WTC11 (cell line): ENCODE measurements at regions not wholly inside any gene's neighbourhood (a gene's known extent, or its start where the extent isn't known, plus 50 kb on each side); places are given as distances from the start of the nearest gene placed in this dataset.

Experiments
- ATAC-seq: fragments of 200-7000 bp; cut with Tn5 transposase; 2 replicates; pipeline ENCODE4 v1.10.0; 2021; ENCODE audit warnings: mild to moderate bottlenecking, moderate library complexity
- CTCF ChIA-PET: fragments of 300-600 bp; sonication (Branson Sonifier 250); formaldehyde crosslinking; loops from one replicate; lab custom pipeline; 2021; ENCODE audit warnings: antibody characterized with exemption; lab: Charles Lee
- POLR2A ChIA-PET: fragments of 350-600 bp; sonication (Branson Sonifier 250); formaldehyde crosslinking; loops from one replicate; lab custom pipeline; 2021; ENCODE audit warnings: antibody characterized with exemption; lab: Charles Lee
- DNase-seq: peaks from one replicate; pipeline ENCODE4 v3.0.0; 2021; ENCODE audit warnings: low spot score
- H3K27ac Mint-ChIP-seq: 2 replicates; pipeline ENCODE4 v1.8.0; 2021; ENCODE audit warnings: mixed read lengths
- H3K27me3 Mint-ChIP-seq: 2 replicates; pipeline ENCODE4 v1.8.0; 2021; ENCODE audit warnings: low read depth, mild to moderate bottlenecking, moderate library complexity, mixed read lengths
- H3K36me3 Mint-ChIP-seq: 2 replicates; pipeline ENCODE4 v1.8.0; 2021; ENCODE audit warnings: mixed read lengths
- H3K4me1 Mint-ChIP-seq: 2 replicates; pipeline ENCODE4 v1.8.0; 2022; ENCODE audit warnings: mixed read lengths
- H3K4me3 Mint-ChIP-seq: 2 replicates; pipeline ENCODE4 v1.8.0; 2021; ENCODE audit warnings: mild to moderate bottlenecking, moderate library complexity, mixed read lengths
- H3K9me3 Mint-ChIP-seq: 2 replicates; pipeline ENCODE4 v1.8.0; 2021; ENCODE audit warnings: mixed read lengths
- FOXP1 ChIP-seq: sonication (generic); formaldehyde crosslinking; IDR thresholded peaks from 2 replicates; pipeline ENCODE4 v1.8.0; 2022; ENCODE audit warnings: missing genetic modification reagents, mild to moderate bottlenecking, moderate library complexity, borderline replicate concordance
- MYBL2 ChIP-seq: sonication (generic); formaldehyde crosslinking; IDR thresholded peaks from 2 replicates; pipeline ENCODE4 v1.8.1; 2023; ENCODE audit warnings: mild to moderate bottlenecking, moderate library complexity, missing genetic modification reagents
- NFATC4 ChIP-seq: fragments of 250-450 bp; sonication (Bioruptor Pico); IDR thresholded peaks from 2 replicates; pipeline ENCODE4 v1.9.0; 2021; ENCODE audit warnings: mild to moderate bottlenecking
- NFE2L1 ChIP-seq: sonication (generic); formaldehyde crosslinking; IDR thresholded peaks from 2 replicates; pipeline ENCODE4 v1.8.1; 2023; ENCODE audit warnings: missing genetic modification reagents
- PRRX2 ChIP-seq: fragments of 250-450 bp; sonication (Bioruptor Pico); IDR thresholded peaks from 2 replicates; pipeline ENCODE4 v1.8.0; 2021; ENCODE audit warnings: mild to moderate bottlenecking
- RELA ChIP-seq: sonication (generic); formaldehyde crosslinking; IDR thresholded peaks from 2 replicates; pipeline ENCODE4 v1.8.1; 2022; ENCODE audit warnings: missing genetic modification reagents, mild to moderate bottlenecking, borderline replicate concordance
- SMAD4 ChIP-seq: sonication (generic); formaldehyde crosslinking; IDR thresholded peaks from 2 replicates; pipeline ENCODE4 v1.8.0; 2022; ENCODE audit warnings: mild to moderate bottlenecking, missing genetic modification reagents
- TEAD1 ChIP-seq: sonication (generic); formaldehyde crosslinking; IDR thresholded peaks from 2 replicates; pipeline ENCODE4 v1.8.0; 2022; ENCODE audit warnings: mild to moderate bottlenecking, missing genetic modification reagents
- ZNF263 ChIP-seq: sonication (generic); formaldehyde crosslinking; IDR thresholded peaks from 2 replicates; pipeline ENCODE4 v1.8.1; 2022; ENCODE audit warnings: low read depth, mild to moderate bottlenecking, moderate library complexity, missing genetic modification reagents
- TF ChIP-seq, protein P1 (sequence below): sonication (generic); formaldehyde crosslinking; IDR thresholded peaks from 2 replicates; pipeline ENCODE4 v1.8.0; 2023; ENCODE audit warnings: missing genetic modification reagents, mild to moderate bottlenecking, borderline replicate concordance
- TF ChIP-seq, protein P2 (sequence below): sonication (generic); formaldehyde crosslinking; IDR thresholded peaks from 2 replicates; pipeline ENCODE4 v1.8.0; 2022; ENCODE audit warnings: mild to moderate bottlenecking, missing genetic modification reagents
- TF ChIP-seq, protein P3 (sequence below): sonication (generic); formaldehyde crosslinking; IDR thresholded peaks from 2 replicates; pipeline ENCODE4 v1.8.1; 2023; ENCODE audit warnings: mild to moderate bottlenecking, missing genetic modification reagents, moderate library complexity
- TF ChIP-seq, protein P4 (sequence below): sonication (generic); formaldehyde crosslinking; IDR thresholded peaks from 2 replicates; pipeline ENCODE4 v1.8.0; 2023; ENCODE audit warnings: missing genetic modification reagents
- TF ChIP-seq, protein P5 (sequence below): fragments of 250-450 bp; sonication (Bioruptor Pico); IDR thresholded peaks from 2 replicates; pipeline ENCODE4 v1.9.0; 2021; ENCODE audit warnings: moderate library complexity, mild to moderate bottlenecking, inconsistent platforms, borderline replicate concordance
- TF ChIP-seq, protein P6 (sequence below): fragments of 250-450 bp; sonication (Bioruptor Pico); IDR thresholded peaks from 2 replicates; pipeline ENCODE4 v1.9.0; 2021; ENCODE audit warnings: mild to moderate bottlenecking, borderline replicate concordance
- TF ChIP-seq, protein P7 (sequence below): sonication (generic); formaldehyde crosslinking; conservative IDR thresholded peaks from 2 replicates; pipeline ENCODE4 v1.8.1; 2023; ENCODE audit warnings: mild to moderate bottlenecking, low read depth, missing genetic modification reagents, moderate library complexity
- TF ChIP-seq, protein P8 (sequence below): sonication (generic); formaldehyde crosslinking; IDR thresholded peaks from 2 replicates; pipeline ENCODE4 v1.8.1; 2023; ENCODE audit warnings: mild to moderate bottlenecking, missing genetic modification reagents
- TF ChIP-seq, protein P9 (sequence below): sonication (generic); formaldehyde crosslinking; IDR thresholded peaks from 2 replicates; pipeline ENCODE4 v1.8.1; 2022; ENCODE audit warnings: mild to moderate bottlenecking, moderate library complexity, missing genetic modification reagents

DNA sequence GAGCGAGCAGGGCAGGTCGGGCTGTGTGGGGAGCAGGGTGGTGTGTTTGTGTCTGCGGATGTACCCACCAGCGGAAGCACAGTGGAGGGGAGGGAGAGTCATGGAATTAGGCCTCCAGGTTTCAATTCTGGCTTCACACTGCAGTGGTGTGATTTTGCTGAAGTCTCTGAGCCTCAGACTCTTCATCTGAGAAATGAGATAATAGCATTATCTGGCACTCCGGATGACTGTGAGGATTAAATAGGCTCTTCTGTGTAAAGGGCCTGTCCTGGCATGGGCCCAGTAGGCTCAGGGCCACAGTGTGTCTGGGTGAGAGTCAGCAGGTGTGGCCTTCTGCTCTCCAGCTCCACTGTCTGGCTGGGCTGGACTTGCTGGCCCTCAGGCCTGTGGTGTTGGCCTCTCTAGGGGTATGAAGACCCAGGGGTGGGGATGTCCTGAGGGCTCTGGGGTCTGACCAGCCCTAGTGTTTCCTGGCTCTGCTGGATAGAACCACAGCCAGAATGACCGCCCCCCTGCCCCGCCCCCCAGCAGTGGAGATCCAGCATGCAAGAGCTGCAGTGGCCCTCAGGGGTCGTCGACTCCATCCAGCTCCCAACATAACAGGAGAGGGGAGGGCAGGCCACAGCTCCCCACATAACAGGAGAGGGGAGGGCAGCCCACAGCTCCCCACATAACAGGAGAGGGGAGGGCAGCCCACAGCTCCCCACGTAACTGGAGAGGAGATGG, 178.6 kb downstream of the RPS24 start (continued):
- TF ChIP-seq, protein P1, sequence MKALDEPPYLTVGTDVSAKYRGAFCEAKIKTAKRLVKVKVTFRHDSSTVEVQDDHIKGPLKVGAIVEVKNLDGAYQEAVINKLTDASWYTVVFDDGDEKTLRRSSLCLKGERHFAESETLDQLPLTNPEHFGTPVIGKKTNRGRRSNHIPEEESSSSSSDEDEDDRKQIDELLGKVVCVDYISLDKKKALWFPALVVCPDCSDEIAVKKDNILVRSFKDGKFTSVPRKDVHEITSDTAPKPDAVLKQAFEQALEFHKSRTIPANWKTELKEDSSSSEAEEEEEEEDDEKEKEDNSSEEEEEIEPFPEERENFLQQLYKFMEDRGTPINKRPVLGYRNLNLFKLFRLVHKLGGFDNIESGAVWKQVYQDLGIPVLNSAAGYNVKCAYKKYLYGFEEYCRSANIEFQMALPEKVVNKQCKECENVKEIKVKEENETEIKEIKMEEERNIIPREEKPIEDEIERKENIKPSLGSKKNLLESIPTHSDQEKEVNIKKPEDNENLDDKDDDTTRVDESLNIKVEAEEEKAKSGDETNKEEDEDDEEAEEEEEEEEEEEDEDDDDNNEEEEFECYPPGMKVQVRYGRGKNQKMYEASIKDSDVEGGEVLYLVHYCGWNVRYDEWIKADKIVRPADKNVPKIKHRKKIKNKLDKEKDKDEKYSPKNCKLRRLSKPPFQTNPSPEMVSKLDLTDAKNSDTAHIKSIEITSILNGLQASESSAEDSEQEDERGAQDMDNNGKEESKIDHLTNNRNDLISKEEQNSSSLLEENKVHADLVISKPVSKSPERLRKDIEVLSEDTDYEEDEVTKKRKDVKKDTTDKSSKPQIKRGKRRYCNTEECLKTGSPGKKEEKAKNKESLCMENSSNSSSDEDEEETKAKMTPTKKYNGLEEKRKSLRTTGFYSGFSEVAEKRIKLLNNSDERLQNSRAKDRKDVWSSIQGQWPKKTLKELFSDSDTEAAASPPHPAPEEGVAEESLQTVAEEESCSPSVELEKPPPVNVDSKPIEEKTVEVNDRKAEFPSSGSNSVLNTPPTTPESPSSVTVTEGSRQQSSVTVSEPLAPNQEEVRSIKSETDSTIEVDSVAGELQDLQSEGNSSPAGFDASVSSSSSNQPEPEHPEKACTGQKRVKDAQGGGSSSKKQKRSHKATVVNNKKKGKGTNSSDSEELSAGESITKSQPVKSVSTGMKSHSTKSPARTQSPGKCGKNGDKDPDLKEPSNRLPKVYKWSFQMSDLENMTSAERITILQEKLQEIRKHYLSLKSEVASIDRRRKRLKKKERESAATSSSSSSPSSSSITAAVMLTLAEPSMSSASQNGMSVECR (CRISPR knock-in tag): no peak
- TF ChIP-seq, protein P2, sequence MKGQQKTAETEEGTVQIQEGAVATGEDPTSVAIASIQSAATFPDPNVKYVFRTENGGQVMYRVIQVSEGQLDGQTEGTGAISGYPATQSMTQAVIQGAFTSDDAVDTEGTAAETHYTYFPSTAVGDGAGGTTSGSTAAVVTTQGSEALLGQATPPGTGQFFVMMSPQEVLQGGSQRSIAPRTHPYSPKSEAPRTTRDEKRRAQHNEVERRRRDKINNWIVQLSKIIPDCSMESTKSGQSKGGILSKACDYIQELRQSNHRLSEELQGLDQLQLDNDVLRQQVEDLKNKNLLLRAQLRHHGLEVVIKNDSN (CRISPR knock-in tag): no peak
- TF ChIP-seq, protein P3, sequence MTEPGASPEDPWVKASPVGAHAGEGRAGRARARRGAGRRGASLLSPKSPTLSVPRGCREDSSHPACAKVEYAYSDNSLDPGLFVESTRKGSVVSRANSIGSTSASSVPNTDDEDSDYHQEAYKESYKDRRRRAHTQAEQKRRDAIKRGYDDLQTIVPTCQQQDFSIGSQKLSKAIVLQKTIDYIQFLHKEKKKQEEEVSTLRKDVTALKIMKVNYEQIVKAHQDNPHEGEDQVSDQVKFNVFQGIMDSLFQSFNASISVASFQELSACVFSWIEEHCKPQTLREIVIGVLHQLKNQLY (CRISPR knock-in tag): no peak
- no peak for TF ChIP-seq TEAD1 (CRISPR knock-in tag)
- TF ChIP-seq, protein P4, sequence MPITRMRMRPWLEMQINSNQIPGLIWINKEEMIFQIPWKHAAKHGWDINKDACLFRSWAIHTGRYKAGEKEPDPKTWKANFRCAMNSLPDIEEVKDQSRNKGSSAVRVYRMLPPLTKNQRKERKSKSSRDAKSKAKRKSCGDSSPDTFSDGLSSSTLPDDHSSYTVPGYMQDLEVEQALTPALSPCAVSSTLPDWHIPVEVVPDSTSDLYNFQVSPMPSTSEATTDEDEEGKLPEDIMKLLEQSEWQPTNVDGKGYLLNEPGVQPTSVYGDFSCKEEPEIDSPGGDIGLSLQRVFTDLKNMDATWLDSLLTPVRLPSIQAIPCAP: no peak
- TF ChIP-seq, protein P5, sequence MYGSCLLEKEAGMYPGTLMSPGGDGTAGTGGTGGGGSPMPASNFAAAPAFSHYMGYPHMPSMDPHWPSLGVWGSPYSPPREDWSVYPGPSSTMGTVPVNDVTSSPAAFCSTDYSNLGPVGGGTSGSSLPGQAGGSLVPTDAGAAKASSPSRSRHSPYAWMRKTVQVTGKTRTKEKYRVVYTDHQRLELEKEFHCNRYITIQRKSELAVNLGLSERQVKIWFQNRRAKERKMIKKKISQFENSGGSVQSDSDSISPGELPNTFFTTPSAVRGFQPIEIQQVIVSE: no peak
- TF ChIP-seq, protein P6, sequence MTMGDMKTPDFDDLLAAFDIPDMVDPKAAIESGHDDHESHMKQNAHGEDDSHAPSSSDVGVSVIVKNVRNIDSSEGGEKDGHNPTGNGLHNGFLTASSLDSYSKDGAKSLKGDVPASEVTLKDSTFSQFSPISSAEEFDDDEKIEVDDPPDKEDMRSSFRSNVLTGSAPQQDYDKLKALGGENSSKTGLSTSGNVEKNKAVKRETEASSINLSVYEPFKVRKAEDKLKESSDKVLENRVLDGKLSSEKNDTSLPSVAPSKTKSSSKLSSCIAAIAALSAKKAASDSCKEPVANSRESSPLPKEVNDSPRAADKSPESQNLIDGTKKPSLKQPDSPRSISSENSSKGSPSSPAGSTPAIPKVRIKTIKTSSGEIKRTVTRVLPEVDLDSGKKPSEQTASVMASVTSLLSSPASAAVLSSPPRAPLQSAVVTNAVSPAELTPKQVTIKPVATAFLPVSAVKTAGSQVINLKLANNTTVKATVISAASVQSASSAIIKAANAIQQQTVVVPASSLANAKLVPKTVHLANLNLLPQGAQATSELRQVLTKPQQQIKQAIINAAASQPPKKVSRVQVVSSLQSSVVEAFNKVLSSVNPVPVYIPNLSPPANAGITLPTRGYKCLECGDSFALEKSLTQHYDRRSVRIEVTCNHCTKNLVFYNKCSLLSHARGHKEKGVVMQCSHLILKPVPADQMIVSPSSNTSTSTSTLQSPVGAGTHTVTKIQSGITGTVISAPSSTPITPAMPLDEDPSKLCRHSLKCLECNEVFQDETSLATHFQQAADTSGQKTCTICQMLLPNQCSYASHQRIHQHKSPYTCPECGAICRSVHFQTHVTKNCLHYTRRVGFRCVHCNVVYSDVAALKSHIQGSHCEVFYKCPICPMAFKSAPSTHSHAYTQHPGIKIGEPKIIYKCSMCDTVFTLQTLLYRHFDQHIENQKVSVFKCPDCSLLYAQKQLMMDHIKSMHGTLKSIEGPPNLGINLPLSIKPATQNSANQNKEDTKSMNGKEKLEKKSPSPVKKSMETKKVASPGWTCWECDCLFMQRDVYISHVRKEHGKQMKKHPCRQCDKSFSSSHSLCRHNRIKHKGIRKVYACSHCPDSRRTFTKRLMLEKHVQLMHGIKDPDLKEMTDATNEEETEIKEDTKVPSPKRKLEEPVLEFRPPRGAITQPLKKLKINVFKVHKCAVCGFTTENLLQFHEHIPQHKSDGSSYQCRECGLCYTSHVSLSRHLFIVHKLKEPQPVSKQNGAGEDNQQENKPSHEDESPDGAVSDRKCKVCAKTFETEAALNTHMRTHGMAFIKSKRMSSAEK (CRISPR knock-in tag): no peak
- TF ChIP-seq, protein P7, sequence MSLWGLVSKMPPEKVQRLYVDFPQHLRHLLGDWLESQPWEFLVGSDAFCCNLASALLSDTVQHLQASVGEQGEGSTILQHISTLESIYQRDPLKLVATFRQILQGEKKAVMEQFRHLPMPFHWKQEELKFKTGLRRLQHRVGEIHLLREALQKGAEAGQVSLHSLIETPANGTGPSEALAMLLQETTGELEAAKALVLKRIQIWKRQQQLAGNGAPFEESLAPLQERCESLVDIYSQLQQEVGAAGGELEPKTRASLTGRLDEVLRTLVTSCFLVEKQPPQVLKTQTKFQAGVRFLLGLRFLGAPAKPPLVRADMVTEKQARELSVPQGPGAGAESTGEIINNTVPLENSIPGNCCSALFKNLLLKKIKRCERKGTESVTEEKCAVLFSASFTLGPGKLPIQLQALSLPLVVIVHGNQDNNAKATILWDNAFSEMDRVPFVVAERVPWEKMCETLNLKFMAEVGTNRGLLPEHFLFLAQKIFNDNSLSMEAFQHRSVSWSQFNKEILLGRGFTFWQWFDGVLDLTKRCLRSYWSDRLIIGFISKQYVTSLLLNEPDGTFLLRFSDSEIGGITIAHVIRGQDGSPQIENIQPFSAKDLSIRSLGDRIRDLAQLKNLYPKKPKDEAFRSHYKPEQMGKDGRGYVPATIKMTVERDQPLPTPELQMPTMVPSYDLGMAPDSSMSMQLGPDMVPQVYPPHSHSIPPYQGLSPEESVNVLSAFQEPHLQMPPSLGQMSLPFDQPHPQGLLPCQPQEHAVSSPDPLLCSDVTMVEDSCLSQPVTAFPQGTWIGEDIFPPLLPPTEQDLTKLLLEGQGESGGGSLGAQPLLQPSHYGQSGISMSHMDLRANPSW: no peak
- TF ChIP-seq RELA: no peak

DNA sequence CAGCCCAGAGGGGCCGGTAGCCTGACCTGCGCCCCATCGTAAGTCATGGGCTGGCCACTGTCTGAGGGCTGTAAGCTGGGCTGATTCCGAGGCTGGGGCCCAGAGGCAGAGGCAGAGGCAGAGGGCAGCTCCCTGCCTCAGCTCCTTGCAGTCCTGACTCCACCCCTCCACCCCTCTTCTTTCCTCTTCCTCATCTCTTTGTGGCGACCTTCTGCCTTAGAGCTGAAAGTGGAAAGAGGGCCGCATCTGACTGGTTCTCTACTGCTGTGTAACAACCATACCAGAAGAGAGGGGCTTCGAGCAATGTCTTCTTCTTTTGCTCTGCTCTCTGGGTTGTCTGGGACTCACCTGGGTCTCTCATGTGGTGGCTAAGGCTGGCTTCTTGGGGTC, 179.1 kb downstream of the RPS24 start:
- POLR2A ChIA-PET: no interaction called here
- Mint-ChIP-seq H3K4me1 (peaks cover 6% of the 10 kb centered on the region), H3K4me3 (no peak overlapping the region), H3K27ac (no peak overlapping the region), H3K36me3 (no peaks in the 10 kb centered on the region), H3K9me3 (no peaks in the 10 kb centered on the region), H3K27me3 (no peaks in the 10 kb centered on the region)
- CTCF ChIA-PET: interaction anchor here (0.8 to 0.9 kb wide), 2 partner anchors 166 to 628 kb away, joined by 3 to 8 read pairs; no protein-coding TSS in a partner anchor
- no peak; the same call in 1 of the 2 replicates for ATAC-seq
- DNase-seq: no peak
- TF ChIP-seq FOXP1 (no peak), PRRX2 (CRISPR knock-in tag) (no peak), NFE2L1 (CRISPR knock-in tag) (no peak), ZNF263 (CRISPR knock-in tag) (no peak), MYBL2 (CRISPR knock-in tag) (no peak), SMAD4 (CRISPR knock-in tag) (no peak), NFATC4 (no peak)
- TF ChIP-seq, protein P8, sequence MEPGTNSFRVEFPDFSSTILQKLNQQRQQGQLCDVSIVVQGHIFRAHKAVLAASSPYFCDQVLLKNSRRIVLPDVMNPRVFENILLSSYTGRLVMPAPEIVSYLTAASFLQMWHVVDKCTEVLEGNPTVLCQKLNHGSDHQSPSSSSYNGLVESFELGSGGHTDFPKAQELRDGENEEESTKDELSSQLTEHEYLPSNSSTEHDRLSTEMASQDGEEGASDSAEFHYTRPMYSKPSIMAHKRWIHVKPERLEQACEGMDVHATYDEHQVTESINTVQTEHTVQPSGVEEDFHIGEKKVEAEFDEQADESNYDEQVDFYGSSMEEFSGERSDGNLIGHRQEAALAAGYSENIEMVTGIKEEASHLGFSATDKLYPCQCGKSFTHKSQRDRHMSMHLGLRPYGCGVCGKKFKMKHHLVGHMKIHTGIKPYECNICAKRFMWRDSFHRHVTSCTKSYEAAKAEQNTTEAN (CRISPR knock-in tag): no peak
- TF ChIP-seq, protein P9, sequence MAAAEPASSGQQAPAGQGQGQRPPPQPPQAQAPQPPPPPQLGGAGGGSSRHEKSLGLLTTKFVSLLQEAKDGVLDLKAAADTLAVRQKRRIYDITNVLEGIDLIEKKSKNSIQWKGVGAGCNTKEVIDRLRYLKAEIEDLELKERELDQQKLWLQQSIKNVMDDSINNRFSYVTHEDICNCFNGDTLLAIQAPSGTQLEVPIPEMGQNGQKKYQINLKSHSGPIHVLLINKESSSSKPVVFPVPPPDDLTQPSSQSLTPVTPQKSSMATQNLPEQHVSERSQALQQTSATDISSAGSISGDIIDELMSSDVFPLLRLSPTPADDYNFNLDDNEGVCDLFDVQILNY: no peak
